Spleen (tissue), 11 donors: ENCODE measurements at regions not wholly inside any gene's neighbourhood (a gene's known extent, or its start where the extent isn't known, plus 50 kb on each side); places are given as distances from the start of the nearest gene placed in this dataset.

ENCODE experiments used
- DNase-seq: peaks from one replicate; pipeline ENCODE4 v3.0.0-alpha.2; 2020
- H3K27ac ChIP-seq, 8 donors: fragments of 200-600 bp; sonication (generic) in 7 of 8; 1 replicate in 4 of 8; 2 replicates in 4 of 8; pipeline versions ENCODE4 v1.5.0 to v1.8.0; 2016 to 2021; ENCODE audit warnings: inconsistent platforms in 4 of 8, mild to moderate bottlenecking in 4 of 8, moderate library complexity in 1 of 8
- H3K27me3 ChIP-seq, 7 donors: fragments of 200-600 bp; sonication (generic) in 6 of 7; replicated peaks in 1 of 7; 1 replicate in 4 of 7; 2 replicates in 3 of 7; pipeline versions ENCODE4 v1.5.0 to v1.8.0; 2016 to 2021; ENCODE audit warnings: inconsistent platforms in 3 of 7, mild to moderate bottlenecking in 1 of 7
- H3K36me3 ChIP-seq, 6 donors: fragments of 200-600 bp; sonication (generic) in 5 of 6; 1 replicate in 4 of 6; 2 replicates in 2 of 6; pipeline versions ENCODE4 v1.5.0 to v1.8.0; 2016 to 2021; ENCODE audit warnings: inconsistent platforms in 2 of 6
- H3K4me1 ChIP-seq, 6 donors: fragments of 200-600 bp; sonication (generic) in 5 of 6; 1 replicate in 3 of 6; 2 replicates in 3 of 6; pipeline versions ENCODE4 v1.5.0 to v1.8.0; 2016 to 2021; ENCODE audit warnings: inconsistent platforms in 3 of 6
- H3K4me3 ChIP-seq, 8 donors: fragments of 200-600 bp; sonication (generic) in 7 of 8; 1 replicate in 4 of 8; 2 replicates in 4 of 8; pipeline versions ENCODE4 v1.5.0 to v1.8.0; 2016 to 2021; ENCODE audit warnings: inconsistent platforms in 4 of 8, mild to moderate bottlenecking in 4 of 8, moderate library complexity in 2 of 8
- H3K9me3 ChIP-seq, 8 donors: fragments of 200-600 bp; sonication (generic) in 7 of 8; 1 replicate in 4 of 8; 2 replicates in 4 of 8; pipeline versions ENCODE4 v1.5.0 to v1.8.0; 2016 to 2021; ENCODE audit warnings: inconsistent platforms in 4 of 8
- POLR2A ChIP-seq, 3 donors: fragments of 450-650 bp; IDR thresholded peaks; one replicate each; pipeline ENCODE4 v1.5.1; 2017; ENCODE audit warnings: antibody characterized with exemption in 3 of 3, mild to moderate bottlenecking in 1 of 3
- POLR2AphosphoS5 ChIP-seq, 3 donors: sonication (generic); formaldehyde crosslinking; IDR thresholded peaks; one replicate each; pipeline ENCODE4 v1.5.1; 2017; ENCODE audit warnings: antibody characterized with exemption in 3 of 3
- WGBS, 5 donors: extraction: QIAGEN DNeasy Blood & Tissue Kit in 3 of 5; methylation state at CpG; one replicate each; pipeline versions ENCODE4 v1.1.5 to v1.1.7; 2013 to 2018; 5-methylcytosine and 5-hydroxymethylcytosine counted together
- intact Hi-C: fragments of 100-400 bp; cut with DNase I; formaldehyde crosslinking; loops from one replicate; pipeline ENCODE4 v1.15.0; 2023; ENCODE audit warnings: low total_unique reads
- TF ChIP-seq, protein P1 (sequence below), 11 experiments: fragments of 200-600 bp in 7 of 11; fragments of 450-650 bp in 4 of 11; sonication (generic) in 4 of 11; IDR thresholded peaks in 8 of 11; conservative IDR thresholded peaks in 3 of 11; 1 replicate in 7 of 11; 2 replicates in 4 of 11; pipeline versions ENCODE4 v1.4.0 to v1.8.0; 2016 to 2021; ENCODE audit warnings: antibody characterized with exemption in 11 of 11, inconsistent platforms in 4 of 11, mild to moderate bottlenecking in 1 of 11
- donor health status: healthy with polysubstance abuse.
- donor health status: DM: no; HTN: no; CAD: no; lungs with moderate emphysema.
- donor health status: DM: no; HTN: no; CAD: no.
- donor health status: Bipolar disorder and iron deficiency.
- donor health status: healthy.
- donor health status: DM: no; HTN: no; CAD: no.
- donor health status: DM: yes; HTN: yes; CAD: no.

DNA sequence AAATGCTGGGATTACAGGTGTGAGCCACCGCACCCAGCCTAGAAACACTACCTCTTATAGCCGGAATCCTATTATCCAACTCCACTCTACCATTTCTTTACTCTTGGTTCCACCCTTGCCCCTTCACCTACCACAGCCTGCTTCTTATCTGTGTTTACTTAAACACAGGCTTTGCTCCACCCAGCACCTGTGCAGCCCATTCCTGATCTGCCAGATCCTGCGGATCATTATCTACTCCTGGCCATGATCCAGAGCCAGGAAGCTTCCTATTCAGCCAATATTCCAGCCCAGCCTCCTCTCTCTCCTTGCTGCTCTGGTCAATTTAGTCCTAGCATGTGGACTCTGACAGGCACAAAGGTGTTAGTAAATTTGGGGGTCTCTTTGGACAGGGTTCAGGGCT lies 98.8 kb upstream of the MED13 start:
- no peaks in the 10 kb centered on the region for H3K27me3 ChIP-seq
- DNase-seq = no peak
- no peaks in the 10 kb centered on the region for H3K9me3 ChIP-seq
- no peaks in the 10 kb centered on the region for H3K4me1 ChIP-seq
- intact Hi-C loops = no loop called here
- no peak overlapping the region for H3K27ac ChIP-seq
- H3K4me3 ChIP-seq = no peak overlapping the region
- TF ChIP-seq, protein P1, sequence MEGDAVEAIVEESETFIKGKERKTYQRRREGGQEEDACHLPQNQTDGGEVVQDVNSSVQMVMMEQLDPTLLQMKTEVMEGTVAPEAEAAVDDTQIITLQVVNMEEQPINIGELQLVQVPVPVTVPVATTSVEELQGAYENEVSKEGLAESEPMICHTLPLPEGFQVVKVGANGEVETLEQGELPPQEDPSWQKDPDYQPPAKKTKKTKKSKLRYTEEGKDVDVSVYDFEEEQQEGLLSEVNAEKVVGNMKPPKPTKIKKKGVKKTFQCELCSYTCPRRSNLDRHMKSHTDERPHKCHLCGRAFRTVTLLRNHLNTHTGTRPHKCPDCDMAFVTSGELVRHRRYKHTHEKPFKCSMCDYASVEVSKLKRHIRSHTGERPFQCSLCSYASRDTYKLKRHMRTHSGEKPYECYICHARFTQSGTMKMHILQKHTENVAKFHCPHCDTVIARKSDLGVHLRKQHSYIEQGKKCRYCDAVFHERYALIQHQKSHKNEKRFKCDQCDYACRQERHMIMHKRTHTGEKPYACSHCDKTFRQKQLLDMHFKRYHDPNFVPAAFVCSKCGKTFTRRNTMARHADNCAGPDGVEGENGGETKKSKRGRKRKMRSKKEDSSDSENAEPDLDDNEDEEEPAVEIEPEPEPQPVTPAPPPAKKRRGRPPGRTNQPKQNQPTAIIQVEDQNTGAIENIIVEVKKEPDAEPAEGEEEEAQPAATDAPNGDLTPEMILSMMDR (IDR thresholded peaks at IDR 0.05 in 8 of 11, conservative IDR thresholded peaks at IDR 0.05 in 3 of 11) = no peak
- no peak for TF ChIP-seq POLR2AphosphoS5 (IDR thresholded peaks at IDR 0.05)
- no peak for TF ChIP-seq POLR2A (IDR thresholded peaks at IDR 0.05)
- 86 to 91% (median 89%) methylated on average over 3 of the region's 3 CpGs for WGBS, 5 donors
- no peaks in the 10 kb centered on the region for H3K36me3 ChIP-seq

DNA sequence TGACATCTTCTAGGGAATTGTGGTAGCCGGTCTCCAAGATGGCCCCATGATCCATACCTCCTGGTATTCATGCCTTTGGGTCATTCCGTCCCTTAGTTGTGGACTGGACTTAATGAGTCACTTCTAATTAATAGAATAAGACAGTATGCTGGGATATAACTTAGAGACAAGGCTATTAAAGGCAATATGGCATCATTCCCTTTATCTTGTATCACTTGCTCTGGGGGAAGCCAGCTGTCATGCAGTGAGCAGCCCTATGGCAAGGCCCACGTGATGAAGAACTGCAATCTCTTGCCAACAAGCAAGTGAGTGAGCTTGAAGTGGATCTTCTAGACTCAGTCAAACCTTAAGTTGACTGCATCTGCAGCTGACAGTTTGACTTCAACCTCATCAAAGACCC lies 97.8 kb upstream of the MED13 start:
- Histone ChIP-seq H3K4me3 (no peak overlapping the region), H3K4me1 (no peaks in the 10 kb centered on the region), H3K27ac (no peak overlapping the region), H3K36me3 (no peaks in the 10 kb centered on the region), H3K27me3 (no peaks in the 10 kb centered on the region), H3K9me3 (no peaks in the 10 kb centered on the region)
- WGBS, 5 donors = 76 to 87% (median 80%) methylated on average over 3 of the region's 3 CpGs
- DNase-seq = no peak
- no peak for TF ChIP-seq POLR2AphosphoS5 (IDR thresholded peaks at IDR 0.05)
- TF ChIP-seq POLR2A (IDR thresholded peaks at IDR 0.05) = no peak
- TF ChIP-seq, protein P1 (IDR thresholded peaks at IDR 0.05 in 8 of 11, conservative IDR thresholded peaks at IDR 0.05 in 3 of 11) = no peak
- intact Hi-C loops = no loop called here

DNA sequence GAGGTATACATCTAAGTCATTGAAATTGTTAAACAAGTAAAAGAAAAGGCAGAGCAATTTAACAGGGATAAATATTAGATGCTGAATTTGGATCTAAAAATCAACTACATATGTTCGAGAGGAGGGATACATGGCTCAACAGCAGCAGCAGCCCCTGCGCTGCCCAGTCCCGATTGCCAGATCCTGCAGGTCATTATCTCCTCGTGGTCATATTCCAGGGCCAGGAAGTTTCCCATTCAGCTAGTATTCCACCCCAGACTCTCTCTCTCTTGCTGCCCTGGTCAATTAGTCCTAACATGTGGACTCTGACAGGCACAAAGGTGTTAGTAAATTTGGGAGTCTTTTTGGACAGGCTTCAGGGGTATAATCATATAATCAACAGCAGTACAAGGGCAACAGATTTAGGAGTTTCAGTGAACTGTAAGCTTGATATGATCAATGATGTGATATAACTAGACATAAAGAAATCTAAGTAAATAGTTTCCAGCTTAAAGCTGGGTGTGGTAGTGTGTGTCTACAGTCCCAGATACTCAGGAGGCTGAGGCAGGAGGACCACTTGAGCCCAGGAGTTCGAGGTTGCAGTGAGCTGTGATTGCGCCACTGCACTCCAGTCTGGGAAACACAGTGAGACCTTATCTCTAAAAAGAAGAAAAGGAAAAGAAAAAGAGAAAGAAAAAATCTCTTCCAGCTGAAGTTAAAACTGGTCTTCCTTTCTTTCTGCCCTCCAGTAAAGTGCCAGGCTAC lies 96.5 kb upstream of the MED13 start:
- TF ChIP-seq POLR2A (IDR thresholded peaks at IDR 0.05) (no peak), POLR2AphosphoS5 (IDR thresholded peaks at IDR 0.05) (no peak)
- TF ChIP-seq, protein P1 (IDR thresholded peaks at IDR 0.05 in 8 of 11, conservative IDR thresholded peaks at IDR 0.05 in 3 of 11) = no peak
- no peak for DNase-seq
- intact Hi-C loops = no loop called here
- 73 to 84% (median 83%) methylated on average over 6 of the region's 6 CpGs for WGBS, 5 donors
- H3K36me3 ChIP-seq = no peaks in the 10 kb centered on the region
- H3K4me3 ChIP-seq = no peak overlapping the region
- H3K4me1 ChIP-seq = no peaks in the 10 kb centered on the region
- H3K27me3 ChIP-seq = no peaks in the 10 kb centered on the region
- H3K9me3 ChIP-seq = no peaks in the 10 kb centered on the region
- no peak overlapping the region for H3K27ac ChIP-seq

DNA sequence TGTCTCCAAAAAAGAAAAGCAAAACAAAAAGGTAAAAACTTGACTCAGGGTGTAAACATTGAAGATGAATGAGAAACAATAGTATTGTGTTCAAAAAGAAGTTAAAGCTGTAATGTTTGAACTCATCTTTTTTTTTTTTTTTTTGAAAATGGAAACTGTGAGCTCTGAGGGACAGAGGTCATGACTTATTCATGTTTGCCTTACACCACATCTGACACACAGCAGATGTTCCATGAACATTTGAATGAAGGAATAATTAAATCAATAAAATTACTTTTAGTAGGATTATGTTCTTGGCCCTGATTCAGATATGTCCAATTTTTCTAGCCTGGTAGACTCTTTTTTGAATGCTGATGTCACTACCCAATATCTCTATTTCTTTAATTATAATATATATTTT lies 95.7 kb upstream of the MED13 start:
- no peaks in the 10 kb centered on the region for H3K36me3 ChIP-seq
- no peak for DNase-seq
- no peaks in the 10 kb centered on the region for H3K4me1 ChIP-seq
- no peaks in the 10 kb centered on the region for H3K9me3 ChIP-seq
- no peak overlapping the region for H3K27ac ChIP-seq
- intact Hi-C loops = no loop called here
- no peak overlapping the region for H3K4me3 ChIP-seq
- no peaks in the 10 kb centered on the region for H3K27me3 ChIP-seq
- TF ChIP-seq, protein P1 (IDR thresholded peaks at IDR 0.05 in 8 of 11, conservative IDR thresholded peaks at IDR 0.05 in 3 of 11) = no peak
- TF ChIP-seq POLR2AphosphoS5 (IDR thresholded peaks at IDR 0.05) (no peak), POLR2A (IDR thresholded peaks at IDR 0.05) (no peak)
